ENCODE measurements at regions not wholly inside any gene's neighbourhood (a gene's known extent, or its start where the extent isn't known, plus 50 kb on each side); places are given as distances from the start of the nearest gene placed in this dataset.

DNA sequence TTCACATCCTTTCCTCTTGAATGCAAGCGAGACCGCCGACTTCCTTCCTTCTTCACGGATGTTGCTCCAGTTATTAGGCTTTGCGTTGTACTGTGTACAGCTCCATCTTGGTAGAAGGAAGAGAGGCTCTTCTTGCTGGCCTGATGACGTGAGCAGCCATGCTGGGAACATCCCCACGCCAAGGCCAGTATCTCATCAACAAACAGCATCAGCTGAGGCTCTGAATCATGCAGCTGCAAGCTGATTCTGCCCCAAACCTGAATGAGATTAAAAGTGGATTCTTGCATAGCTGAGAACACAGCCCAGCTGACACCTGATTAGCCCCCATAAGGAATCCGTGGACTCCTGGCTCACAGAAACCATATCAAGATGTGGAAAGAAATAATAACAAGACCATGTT, 809.6 kb downstream of the EFNB2 start:
- DNase-seq (ENCODE audit: low read depth, low spot score): no peak
- TF ChIP-seq CTCF (IDR thresholded peaks at IDR 0.05; ENCODE audit: low read depth, low read length): no peak
- in situ Hi-C loops (cut with HindIII; ENCODE audit: low sequenced_read_pairs): no loop called here
- H3K4me3 ChIP-seq (ENCODE audit: low read depth, low read length): no peak overlapping the region

GRCh38 chr13:105721016-105721415, 814.4 kb downstream of the EFNB2 start:
- no peak for TF ChIP-seq CTCF (IDR thresholded peaks at IDR 0.05; ENCODE audit: low read depth, low read length)
- peak; percentile 43 for DNase-seq (ENCODE audit: low read depth, low spot score)
- in situ Hi-C loops (cut with HindIII; ENCODE audit: low sequenced_read_pairs): no loop called here
- H3K4me3 ChIP-seq (ENCODE audit: low read depth, low read length): no peak overlapping the region

- TF ChIP-seq CTCF (IDR thresholded peaks at IDR 0.05; ENCODE audit: low read depth, low read length): no peak
- no peak overlapping the region for H3K4me3 ChIP-seq (ENCODE audit: low read depth, low read length)
- in situ Hi-C loops (cut with HindIII; ENCODE audit: low sequenced_read_pairs): no loop called here
- DNase-seq (ENCODE audit: low read depth, low spot score): no peak
These were observed 815.6 kb downstream of the EFNB2 start for GRCh38 chr13:105719859-105720258.

DNA sequence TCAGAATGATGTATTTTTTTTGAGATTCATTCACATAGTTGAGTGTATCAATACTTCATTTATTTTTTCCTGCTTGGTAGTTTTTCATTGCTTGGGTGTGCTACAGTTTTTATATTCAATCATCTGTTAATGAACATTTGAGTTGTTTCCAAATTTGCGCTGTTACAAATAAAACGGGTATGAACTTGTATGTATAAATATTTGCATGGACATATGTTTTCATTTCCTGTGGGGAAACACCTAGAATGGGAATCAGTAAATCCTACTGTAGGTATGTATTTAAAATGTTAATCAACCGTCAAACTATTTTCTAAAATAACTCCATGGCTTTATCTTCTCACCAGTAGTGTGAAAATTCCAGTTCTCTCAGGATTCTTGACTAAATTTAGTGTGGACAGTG, 826.3 kb downstream of the EFNB2 start:
- DNase-seq (ENCODE audit: low read depth, low spot score): no peak
- in situ Hi-C loops (cut with HindIII; ENCODE audit: low sequenced_read_pairs): no loop called here
- no peak for TF ChIP-seq CTCF (IDR thresholded peaks at IDR 0.05; ENCODE audit: low read depth, low read length)
- H3K4me3 ChIP-seq (ENCODE audit: low read depth, low read length): no peak overlapping the region

DNA sequence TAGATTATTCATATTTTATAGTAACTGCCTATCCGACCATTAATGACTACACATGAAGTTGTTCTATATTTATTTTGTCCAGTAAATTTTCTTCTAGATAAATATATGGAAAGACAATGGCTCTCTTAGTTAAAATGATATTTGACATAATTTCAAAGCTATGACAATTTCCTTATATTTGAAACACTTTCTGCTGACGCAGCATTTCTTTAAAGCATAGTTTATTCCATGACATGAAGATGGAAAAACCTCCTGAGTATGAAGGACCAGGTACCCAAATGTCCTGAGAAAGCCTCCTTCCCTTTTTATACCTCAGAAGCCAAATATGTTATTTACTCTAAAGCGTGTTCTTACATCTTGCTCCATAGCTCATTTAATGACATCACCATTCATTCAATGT, 831.6 kb downstream of the EFNB2 start:
- TF ChIP-seq CTCF (IDR thresholded peaks at IDR 0.05; ENCODE audit: low read depth, low read length): no peak
- in situ Hi-C loops (cut with HindIII; ENCODE audit: low sequenced_read_pairs): no loop called here
- no peak overlapping the region for H3K4me3 ChIP-seq (ENCODE audit: low read depth, low read length)
- no peak for DNase-seq (ENCODE audit: low read depth, low spot score)

DNA sequence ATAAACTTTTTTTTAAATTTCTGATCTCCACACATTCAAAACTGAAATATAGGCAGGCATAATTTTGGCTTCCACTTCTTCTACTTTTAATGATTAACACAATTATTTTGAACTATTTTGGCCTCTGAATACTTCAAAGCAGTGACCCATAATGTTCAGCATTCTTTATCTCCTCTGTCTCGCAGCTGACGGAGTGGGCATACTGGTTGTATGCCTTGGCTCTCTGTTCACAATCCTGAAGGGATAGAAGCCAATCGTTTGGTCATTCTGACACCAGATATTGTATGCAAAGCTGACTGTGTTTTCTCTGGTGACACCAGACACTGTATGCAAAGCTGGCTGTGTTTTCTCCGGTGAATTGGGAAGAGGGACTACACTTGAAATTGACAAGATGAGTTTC, 833.0 kb downstream of the EFNB2 start:
- no peak for DNase-seq (ENCODE audit: low read depth, low spot score)
- no peak for TF ChIP-seq CTCF (IDR thresholded peaks at IDR 0.05; ENCODE audit: low read depth, low read length)
- no peak overlapping the region for H3K4me3 ChIP-seq (ENCODE audit: low read depth, low read length)
- in situ Hi-C loops (cut with HindIII; ENCODE audit: low sequenced_read_pairs): no loop called here

DNA sequence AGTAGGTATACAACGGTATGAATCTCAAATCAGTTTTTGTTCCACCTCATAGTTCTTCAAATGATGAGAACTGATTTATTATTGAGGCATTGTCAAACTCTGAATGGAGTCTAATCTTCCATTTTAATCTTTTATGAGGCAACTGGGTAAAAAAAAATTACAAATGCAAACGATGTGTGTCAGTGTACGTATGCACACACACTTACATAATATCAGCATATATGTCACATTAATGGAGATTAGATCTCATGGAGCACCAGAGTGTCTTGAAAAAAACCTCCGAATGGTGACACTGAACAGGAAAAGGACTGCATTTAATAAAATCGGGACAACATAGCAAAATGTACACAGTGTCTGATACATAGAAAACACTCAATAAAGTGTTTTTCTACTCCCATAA, 842.7 kb downstream of the EFNB2 start:
- no peak overlapping the region for H3K4me3 ChIP-seq (ENCODE audit: low read depth, low read length)
- in situ Hi-C loops (cut with HindIII; ENCODE audit: low sequenced_read_pairs): no loop called here
- no peak for TF ChIP-seq CTCF (IDR thresholded peaks at IDR 0.05; ENCODE audit: low read depth, low read length)
- no peak for DNase-seq (ENCODE audit: low read depth, low spot score)

Measured in astrocyte of the spinal cord (primary cell).